PC-3 (cell line): ENCODE measurements at regions not wholly inside any gene's neighbourhood (a gene's known extent, or its start where the extent isn't known, plus 50 kb on each side); places are given as distances from the start of the nearest gene placed in this dataset.

Source experiments
- ATAC-seq: fragments of 200-7000 bp; cut with Tn5 transposase; 2 replicates; pipeline ENCODE4 v1.9.1; 2020; ENCODE audit warnings: mild to moderate bottlenecking, moderate library complexity
- BruUV-seq: library from RNA; stranded (reverse); fragments of 400-500 nt; replicated peaks from 2 replicates; lab custom pipeline; 2021; lab: Mats Ljungman, UMichigan
- CTCF ChIA-PET: fragments of 300-600 bp; sonication (Branson Sonifier 250); formaldehyde crosslinking; loops from one replicate; lab custom pipeline; 2022; ENCODE audit warnings: antibody characterized with exemption; lab: Charles Lee
- POLR2A ChIA-PET: fragments of 300-600 bp; sonication (Branson Sonifier 250); formaldehyde crosslinking; loops from one replicate; lab custom pipeline; 2022; ENCODE audit warnings: antibody characterized with exemption; ENCODE audit not compliant: unreplicated experiment; lab: Charles Lee
- DNase-seq: peaks from one replicate; pipeline ENCODE4 v3.0.0-alpha.2; 2015
- H2AFZ ChIP-seq: fragments of 300-600 bp; sonication (generic); 2 replicates; pipeline ENCODE4 v1.6.0; 2016; ENCODE audit warnings: antibody characterized with exemption, low read length
- H3F3A ChIP-seq: fragments of 300-600 bp; sonication (generic); one replicate; pipeline ENCODE4 v1.6.0; 2017; ENCODE audit warnings: antibody characterized with exemption, low read length, control low read depth, mild to moderate bottlenecking; ENCODE audit not compliant: unreplicated experiment
- H3K27ac ChIP-seq: fragments of 300-600 bp; sonication (generic); 2 replicates; pipeline ENCODE4 v1.5.1; 2016; ENCODE audit warnings: mild to moderate bottlenecking, low read length
- H3K27me3 ChIP-seq: fragments of 300-600 bp; sonication (generic); 2 replicates; pipeline ENCODE4 v1.6.1; 2016; ENCODE audit warnings: low read length, mixed read lengths
- H3K36me3 ChIP-seq: fragments of 300-600 bp; sonication (generic); 2 replicates; pipeline ENCODE4 v1.6.1; 2016; ENCODE audit warnings: low read depth, mixed run types, low read length, mixed read lengths
- H3K4me1 ChIP-seq: fragments of 300-600 bp; sonication (generic); 2 replicates; pipeline ENCODE4 v1.5.1; 2016; ENCODE audit warnings: low read length; ENCODE audit not compliant: insufficient read depth
- H3K4me2 ChIP-seq: fragments of 300-600 bp; sonication (generic); 2 replicates; pipeline ENCODE4 v1.6.0; 2016; ENCODE audit warnings: low read length
- H3K4me3 ChIP-seq: fragments of 300-600 bp; sonication (generic); 2 replicates; pipeline ENCODE4 v1.5.1; 2016; ENCODE audit warnings: mild to moderate bottlenecking, low read length, mixed read lengths
- H3K79me2 ChIP-seq: fragments of 300-600 bp; sonication (generic); 2 replicates; pipeline ENCODE4 v1.6.1; 2017; ENCODE audit warnings: low read length, mixed read lengths
- H3K9ac ChIP-seq: fragments of 300-600 bp; sonication (generic); 2 replicates; pipeline ENCODE4 v1.6.0; 2016; ENCODE audit warnings: mild to moderate bottlenecking, low read length
- H3K9me2 ChIP-seq: fragments of 300-600 bp; sonication (generic); replicated peaks from 2 replicates; pipeline ENCODE4 v1.6.1; 2016; ENCODE audit warnings: mixed run types, low read length, mixed read lengths
- H3K9me3 ChIP-seq: fragments of 300-600 bp; sonication (generic); 2 replicates; pipeline ENCODE4 v1.6.1; 2016; ENCODE audit warnings: low read length, mixed read lengths
- H4K20me1 ChIP-seq: fragments of 300-600 bp; sonication (generic); 2 replicates; pipeline ENCODE4 v1.6.1; 2016; ENCODE audit warnings: low read length, mixed read lengths
- CTCF ChIP-seq: fragments of 300-600 bp; sonication (generic); conservative IDR thresholded peaks from 2 replicates; pipeline ENCODE4 v1.5.1; 2017; ENCODE audit warnings: antibody characterized with exemption, low read depth, mild to moderate bottlenecking, low read length
- EZH2 ChIP-seq: fragments of 300-600 bp; sonication (generic); IDR thresholded peaks from one replicate; pipeline ENCODE4 v1.6.1; 2017; ENCODE audit warnings: antibody characterized with exemption, mild to moderate bottlenecking, low read length; ENCODE audit not compliant: unreplicated experiment
- EZH2phosphoT487 ChIP-seq: fragments of 300-600 bp; sonication (generic); IDR thresholded peaks from 2 replicates; pipeline ENCODE4 v1.6.1; 2018; ENCODE audit warnings: mild to moderate bottlenecking, antibody characterized with exemption, low read length, borderline replicate concordance
- intact Hi-C: fragments of 100-400 bp; cut with micrococcal nuclease; formaldehyde crosslinking; loops from 2 replicates; pipeline ENCODE4 v1.9.0; 2023

DNA sequence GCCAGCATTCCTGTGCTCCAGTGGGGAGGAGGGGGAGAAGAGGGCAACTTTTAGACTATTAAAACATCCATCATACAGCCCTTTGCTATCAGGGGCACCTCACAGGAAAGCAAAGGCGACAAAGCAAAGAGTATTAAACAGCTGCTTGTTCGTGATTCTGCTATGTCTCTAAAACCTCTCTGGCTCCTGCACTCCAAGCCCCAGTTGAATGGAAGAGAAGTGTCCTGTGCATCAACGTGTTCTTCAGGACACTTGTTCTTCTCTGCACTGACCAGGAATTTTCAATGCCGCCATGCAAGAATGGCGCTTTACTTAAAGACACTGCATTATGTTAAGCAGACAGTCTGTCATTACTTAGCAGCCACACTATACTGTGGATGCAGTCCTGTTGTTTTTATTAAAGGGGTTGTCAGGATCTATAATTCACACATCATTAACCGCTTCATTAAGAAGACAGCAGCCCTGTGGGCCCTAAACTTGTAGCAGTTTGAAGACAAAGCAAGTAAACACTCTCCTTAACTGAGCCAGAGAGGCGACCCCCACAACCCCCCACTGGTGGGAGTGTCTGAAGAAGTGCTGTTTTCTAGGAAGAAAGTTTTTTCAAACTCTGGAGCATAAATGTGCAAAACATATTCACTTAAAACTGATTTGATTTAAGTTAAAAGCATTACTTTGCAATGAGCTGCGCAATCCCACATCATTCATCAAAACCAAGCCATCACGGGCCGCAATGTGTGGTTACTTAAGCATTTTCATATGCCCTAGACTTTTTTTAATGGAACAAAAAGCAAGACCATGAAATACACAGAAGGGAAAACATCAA is 164.5 kb downstream of the ZNF608 start:
- H3K4me3 ChIP-seq, result no peak overlapping the region
- H3F3A ChIP-seq, result no peaks in the 10 kb centered on the region
- no peak overlapping the region for H3K4me2 ChIP-seq
- no peak overlapping the region for H3K9ac ChIP-seq
- H3K4me1 ChIP-seq, result peaks cover 13% of the 10 kb centered on the region
- H3K79me2 ChIP-seq, result no peaks in the 10 kb centered on the region
- ChIA-PET CTCF (no interaction called here), POLR2A (no interaction called here)
- DNase-seq (no peak), ATAC-seq (no peak)
- no peaks in the 10 kb centered on the region for H4K20me1 ChIP-seq
- no peak overlapping the region for H3K27ac ChIP-seq
- intact Hi-C loops, result no loop called here
- H3K9me3 ChIP-seq, result no peaks in the 10 kb centered on the region
- no peaks in the 10 kb centered on the region for H3K27me3 ChIP-seq
- H3K9me2 ChIP-seq, result no peaks in the 10 kb centered on the region
- H2AFZ ChIP-seq, result no peak overlapping the region
- BruUV-seq, result no TSS peak
- H3K36me3 ChIP-seq, result no peaks in the 10 kb centered on the region
- no peak for TF ChIP-seq EZH2phosphoT487

DNA sequence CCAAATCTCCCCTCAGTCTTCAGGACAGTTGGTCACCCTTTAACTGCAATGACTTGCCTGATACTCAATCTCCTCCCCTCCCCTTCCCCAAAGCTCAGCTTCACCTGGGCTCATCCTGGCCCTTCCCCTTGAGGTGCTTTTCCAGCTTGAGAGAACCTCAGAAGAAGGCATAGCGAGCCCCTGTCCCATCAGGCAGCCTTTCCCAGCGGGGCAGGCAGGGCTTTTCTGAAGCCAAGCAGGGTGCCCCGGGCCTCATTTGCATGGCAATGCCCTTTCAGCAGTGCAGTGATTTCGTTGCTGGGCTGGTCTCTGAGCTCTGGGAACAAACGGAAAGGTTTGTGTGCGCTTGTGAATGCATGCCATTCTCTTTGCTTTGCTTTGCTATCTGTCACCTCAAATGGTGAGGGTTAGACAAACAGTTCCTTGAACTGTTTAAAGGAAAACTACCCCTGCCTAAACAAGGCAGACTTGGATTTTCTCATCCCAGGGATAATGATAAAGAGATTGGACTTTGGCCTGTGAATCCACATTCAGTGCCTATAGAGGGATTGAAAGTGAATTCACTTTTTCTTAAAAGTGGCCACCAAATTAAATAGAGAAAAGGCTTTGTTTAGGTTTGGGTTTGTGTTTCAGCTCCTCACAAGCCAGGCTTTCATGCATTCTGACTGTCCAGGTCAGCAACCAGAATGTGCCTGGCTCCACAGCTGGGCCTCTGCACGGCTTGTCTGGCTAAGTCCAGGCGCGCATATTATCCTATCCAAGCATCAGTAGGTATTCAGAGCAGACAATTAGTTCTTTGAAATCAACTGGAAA is 165.3 kb downstream of the ZNF608 start:
- H3F3A ChIP-seq, result no peaks in the 10 kb centered on the region
- H3K4me3 ChIP-seq, result no peak overlapping the region
- H2AFZ ChIP-seq, result no peak overlapping the region
- intact Hi-C loops, result no loop called here
- H3K4me2 ChIP-seq, result no peak overlapping the region
- CTCF ChIA-PET, result no interaction called here
- H3K36me3 ChIP-seq, result no peaks in the 10 kb centered on the region
- DNase-seq (no peak), ATAC-seq (no peak)
- H3K27me3 ChIP-seq, result no peaks in the 10 kb centered on the region
- no peaks in the 10 kb centered on the region for H3K9me2 ChIP-seq
- no peaks in the 10 kb centered on the region for H4K20me1 ChIP-seq
- no TSS peak for BruUV-seq
- H3K4me1 ChIP-seq, result peaks cover 13% of the 10 kb centered on the region
- H3K9me3 ChIP-seq, result no peaks in the 10 kb centered on the region
- POLR2A ChIA-PET, result no interaction called here
- no peak overlapping the region for H3K27ac ChIP-seq
- no peak for TF ChIP-seq EZH2
- TF ChIP-seq EZH2phosphoT487, result no peak
- TF ChIP-seq CTCF, result no peak
- H3K79me2 ChIP-seq, result no peaks in the 10 kb centered on the region
- H3K9ac ChIP-seq, result no peak overlapping the region

GRCh38 chr5:124580512-124580911 is 165.9 kb downstream of the ZNF608 start:
- Histone ChIP-seq H3K4me3 (no peak overlapping the region), H3K9me3 (no peaks in the 10 kb centered on the region), H3K9ac (no peak overlapping the region), H3K79me2 (no peaks in the 10 kb centered on the region), H3F3A (no peaks in the 10 kb centered on the region), H3K4me1 (peaks cover 13% of the 10 kb centered on the region), H3K36me3 (no peaks in the 10 kb centered on the region), H2AFZ (no peak overlapping the region), H3K27me3 (no peaks in the 10 kb centered on the region), H4K20me1 (no peaks in the 10 kb centered on the region), H3K4me2 (no peak overlapping the region), H3K9me2 (no peaks in the 10 kb centered on the region), H3K27ac (no peak overlapping the region)
- ATAC-seq (no peak), DNase-seq (no peak)
- POLR2A ChIA-PET, result no interaction called here
- CTCF ChIA-PET, result no interaction called here
- intact Hi-C loops, result no loop called here
- TF ChIP-seq EZH2phosphoT487 (no peak), CTCF (no peak), EZH2 (no peak)
- no TSS peak for BruUV-seq
